Stimulated activated CD4-positive, alpha-beta T cell treated with anti-CD3 and anti-CD28 coated beads, Interleukin-2, amount 100 ng/mL, for 48 hours (primary cell): ENCODE measurements at regions not wholly inside any gene's neighbourhood (a gene's known extent, or its start where the extent isn't known, plus 50 kb on each side); places are given as distances from the start of the nearest gene placed in this dataset.
"Not testable (repeated sequence)": the region's sequence is repeated elsewhere in the genome, so short reads cannot be mapped to it uniquely, and the experiment has no call there.

Source experiments
- DNase-seq, 2 donors: peaks; one replicate each; pipeline ENCODE4 v3.0.0-alpha.2; 2020

- no peak for DNase-seq
Measured at GRCh38 chr2:22450831-22451230, 934.1 kb upstream of the KLHL29 start.

GRCh38 chr2:22454826-22455485 is 930.0 kb upstream of the KLHL29 start:
- no peak for DNase-seq

- no peak for DNase-seq
Measured at GRCh38 chr2:22458440-22458839, 926.5 kb upstream of the KLHL29 start.

- not testable (repeated sequence) for DNase-seq
Measured at GRCh38 chr2:22475103-22475502, 909.9 kb upstream of the KLHL29 start.

GRCh38 chr2:22478329-22478728 is 906.6 kb upstream of the KLHL29 start:
- no peak for DNase-seq

- DNase-seq, result no peak
Measured at GRCh38 chr2:22481486-22482259, 903.3 kb upstream of the KLHL29 start.

- DNase-seq, result no peak
Measured at GRCh38 chr2:22483036-22483435, 901.9 kb upstream of the KLHL29 start.

- no peak for DNase-seq
Measured at GRCh38 chr2:22485486-22485885, 899.5 kb upstream of the KLHL29 start.

- no peak for DNase-seq
Measured at GRCh38 chr2:22486343-22486742, 898.6 kb upstream of the KLHL29 start.

GRCh38 chr2:22487036-22487435 is 897.9 kb upstream of the KLHL29 start:
- no peak for DNase-seq

- no peak for DNase-seq
Measured at GRCh38 chr2:22487541-22487940, 897.4 kb upstream of the KLHL29 start.

- DNase-seq, result no peak
Measured at GRCh38 chr2:22491442-22491841, 893.5 kb upstream of the KLHL29 start.

- DNase-seq, result no peak
Measured at GRCh38 chr2:22494156-22494555, 890.8 kb upstream of the KLHL29 start.

GRCh38 chr2:22497064-22497463 is 887.9 kb upstream of the KLHL29 start:
- no peak for DNase-seq

- DNase-seq, result no peak
Measured at GRCh38 chr2:22497789-22498188, 887.2 kb upstream of the KLHL29 start.

- DNase-seq, result no peak
Measured at GRCh38 chr2:22499082-22499839, 885.7 kb upstream of the KLHL29 start.

GRCh38 chr2:22500555-22500935 is 884.4 kb upstream of the KLHL29 start:
- no peak for DNase-seq

- no peak for DNase-seq
Measured at GRCh38 chr2:22501851-22502250, 883.1 kb upstream of the KLHL29 start.

GRCh38 chr2:22513563-22513962 is 871.4 kb upstream of the KLHL29 start:
- DNase-seq, result no peak

GRCh38 chr2:22517141-22517540 is 867.8 kb upstream of the KLHL29 start:
- no peak for DNase-seq

- no peak for DNase-seq
Measured at GRCh38 chr2:22518641-22519040, 866.3 kb upstream of the KLHL29 start.

GRCh38 chr2:22520369-22521288 is 864.4 kb upstream of the KLHL29 start:
- no peak for DNase-seq

- no peak for DNase-seq
Measured at GRCh38 chr2:22521620-22522019, 863.4 kb upstream of the KLHL29 start.
